ENCODE measurements at regions not wholly inside any gene's neighbourhood (a gene's known extent, or its start where the extent isn't known, plus 50 kb on each side); places are given as distances from the start of the nearest gene placed in this dataset.

GRCh38 chr2:74767618-74768017 is 66.3 kb upstream of the HK2 start:
- TF ChIP-seq POLR2AphosphoS5 (IDR thresholded peaks at IDR 0.05; ENCODE audit: low read depth, low read length), result no peak
- TF ChIP-seq CTCF (IDR thresholded peaks at IDR 0.05; ENCODE audit: control extremely low read depth in 1 of 3, insufficient read depth in 1 of 3, low read depth in 1 of 3, low read length in 3 of 3), result no peak
- TF ChIP-seq JUN (IDR thresholded peaks at IDR 0.05; ENCODE audit: low read depth, low read length), result no peak
- TF ChIP-seq CEBPB (IDR thresholded peaks at IDR 0.05; ENCODE audit: low read depth, low read length), result no peak
- TF ChIP-seq KDM5A (IDR thresholded peaks at IDR 0.05; ENCODE audit: low read length), result no peak

Data from H1 (cell line).